ENCODE measurements at regions not wholly inside any gene's neighbourhood (a gene's known extent, or its start where the extent isn't known, plus 50 kb on each side); places are given as distances from the start of the nearest gene placed in this dataset.

DNA sequence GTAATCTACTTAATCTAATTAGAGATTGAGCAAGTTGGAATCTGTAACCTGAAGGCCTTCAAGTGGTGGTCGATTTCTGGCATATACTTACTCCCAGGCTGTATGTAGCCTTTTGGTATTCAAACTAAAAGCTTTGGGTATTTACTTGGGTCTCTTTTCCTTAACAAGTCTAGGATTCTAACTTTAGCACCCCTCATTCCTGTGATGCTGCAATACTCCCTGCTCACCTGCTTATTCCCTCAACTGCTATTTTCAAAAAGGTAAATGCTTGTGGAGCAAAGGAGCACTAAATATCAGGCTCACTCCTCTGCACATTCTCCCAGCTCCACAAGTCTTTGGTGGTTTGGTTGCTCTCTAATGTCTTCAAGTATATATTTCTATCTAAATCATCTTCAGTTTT, 68.0 kb upstream of the CYYR1 start:
- no peak for DNase-seq

DNA sequence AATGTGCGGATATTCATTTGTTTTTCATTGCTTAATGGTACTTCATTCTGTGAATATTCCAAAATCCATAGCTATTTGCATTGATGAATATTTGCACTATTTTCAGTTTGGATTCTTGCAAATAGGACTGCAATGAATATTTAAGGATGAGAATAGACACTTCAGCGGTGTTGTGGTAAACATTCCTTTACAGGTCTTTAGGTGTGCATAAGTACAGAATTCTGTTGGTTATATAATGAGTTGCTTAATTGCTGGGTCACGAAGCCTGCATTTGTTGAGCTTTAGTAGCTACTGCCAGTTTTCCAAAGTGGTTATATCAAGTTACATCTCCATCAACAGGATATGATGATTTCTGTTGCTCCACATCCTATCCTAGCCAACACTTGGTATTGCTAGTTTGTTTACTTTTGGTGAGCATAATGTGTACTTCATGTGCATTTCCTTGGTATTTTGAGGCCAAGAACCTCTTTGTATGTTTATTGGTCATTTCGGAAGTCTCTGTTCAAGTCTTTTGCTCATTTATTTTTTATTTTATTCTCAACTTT, 64.2 kb upstream of the CYYR1 start:
- DNase-seq: no peak

DNA sequence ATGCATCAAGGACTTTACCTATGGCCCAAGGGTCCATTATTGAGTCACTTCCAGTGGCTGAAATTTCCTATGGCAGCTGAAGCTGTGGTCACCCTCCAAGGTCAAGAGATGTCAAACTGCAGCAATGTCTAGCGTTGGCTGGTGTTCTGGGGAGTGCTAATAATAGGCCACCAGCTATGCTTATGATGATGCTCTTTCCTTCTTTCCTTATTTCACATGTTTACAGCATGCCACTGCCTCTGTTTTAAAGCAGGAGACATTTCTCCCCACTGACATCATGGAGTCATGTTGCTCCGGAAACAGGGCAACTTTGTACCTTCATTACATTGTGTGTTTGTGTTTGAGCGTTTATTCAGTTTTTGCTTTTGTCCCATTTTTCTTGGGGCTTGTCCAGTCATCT, 62.6 kb upstream of the CYYR1 start:
- DNase-seq: no peak

DNA sequence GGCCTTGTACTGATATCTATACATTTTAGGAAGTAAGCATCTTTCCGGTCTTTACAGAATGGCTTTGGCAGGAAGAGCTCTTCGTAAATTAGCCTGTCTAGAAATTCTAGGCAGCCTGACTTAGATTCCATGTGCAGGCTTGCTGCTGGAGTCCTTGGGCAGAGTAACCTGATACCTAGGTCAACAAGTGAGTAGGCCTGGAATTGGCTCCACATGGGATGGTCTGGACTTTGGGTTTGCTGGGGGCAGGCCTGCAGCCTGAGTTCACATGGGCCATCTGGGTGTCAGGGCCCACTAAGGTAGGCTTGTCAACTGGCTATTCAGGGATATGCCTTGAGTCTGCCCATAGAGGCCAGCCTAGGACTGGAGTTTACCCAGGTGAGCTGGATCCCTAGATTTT, 59.6 kb upstream of the CYYR1 start:
- no peak for DNase-seq

DNA sequence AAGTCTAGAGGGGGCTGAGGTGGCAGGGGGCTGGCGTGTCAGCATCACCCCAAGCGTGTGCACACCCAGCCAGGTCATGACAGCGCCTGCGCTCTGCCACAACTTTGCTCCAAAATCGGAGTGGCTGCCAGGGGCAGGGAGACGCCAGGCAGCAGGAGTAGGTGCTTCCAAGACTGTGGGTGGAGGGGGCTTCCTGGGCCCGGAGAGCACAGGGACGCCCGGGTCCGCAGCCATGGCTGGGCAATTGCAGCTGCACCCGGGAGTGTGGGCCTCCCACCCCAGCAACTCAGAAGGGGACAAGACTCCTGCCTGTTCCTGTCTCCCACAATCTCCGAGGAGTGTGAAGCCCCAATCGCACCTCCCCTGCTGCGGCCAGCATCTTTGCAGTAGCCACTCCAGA, 53.1 kb upstream of the CYYR1 start:
- DNase-seq: no peak

DNA sequence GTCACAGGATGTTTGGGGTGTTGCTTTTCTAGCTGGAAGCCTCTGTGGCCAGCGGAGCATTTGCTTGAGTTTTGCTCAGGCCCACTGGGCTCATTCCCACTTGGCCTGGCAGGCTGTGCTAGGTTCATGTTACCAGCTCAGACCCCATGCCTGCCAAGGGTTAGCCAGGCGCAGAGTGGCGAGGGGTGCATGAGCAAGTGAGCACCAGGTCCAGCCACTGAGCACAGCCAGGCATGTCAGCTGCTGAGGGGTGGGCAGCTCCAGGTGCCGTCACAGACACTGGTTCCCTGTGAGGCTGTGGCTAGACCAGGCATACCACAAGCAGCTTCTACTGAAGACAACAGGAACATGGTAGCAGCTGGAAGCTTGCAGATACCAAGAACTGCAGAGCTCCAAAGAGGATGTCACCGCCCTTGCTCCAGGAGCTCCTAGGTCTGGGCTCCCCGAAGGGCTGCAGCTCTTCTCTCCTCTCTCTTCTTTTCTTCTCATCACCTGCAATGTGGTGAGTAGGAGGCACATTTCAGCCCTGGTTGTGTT, 52.0 kb upstream of the CYYR1 start:
- DNase-seq: no peak
